GM19452 (cell line): ENCODE measurements at regions not wholly inside any gene's neighbourhood (a gene's known extent, or its start where the extent isn't known, plus 50 kb on each side); places are given as distances from the start of the nearest gene placed in this dataset.

Source experiments
- ATAC-seq: cut with Tn5 transposase; IDR thresholded peaks from one replicate; pipeline ENCODE4 v1.9.1; 2021; ENCODE audit not compliant: unreplicated experiment

- no peak for ATAC-seq
Measured at GRCh38 chr1:199307496-199308264, 668.8 kb downstream of the PTPRC start.

- ATAC-seq: no peak
Measured at GRCh38 chr1:199308349-199308846, 669.6 kb downstream of the PTPRC start.

- no peak for ATAC-seq
Measured at GRCh38 chr1:199310708-199311107, 671.9 kb downstream of the PTPRC start.

GRCh38 chr1:199311478-199312262 lies 672.8 kb downstream of the PTPRC start:
- no peak for ATAC-seq

GRCh38 chr1:199312626-199313025 lies 673.8 kb downstream of the PTPRC start:
- no peak for ATAC-seq

GRCh38 chr1:199313444-199313843 lies 674.6 kb downstream of the PTPRC start:
- ATAC-seq: no peak

GRCh38 chr1:199319341-199319740 lies 680.5 kb downstream of the PTPRC start:
- ATAC-seq: no peak

GRCh38 chr1:199322278-199322677 lies 683.4 kb downstream of the PTPRC start:
- no peak for ATAC-seq

GRCh38 chr1:199333180-199333579 lies 694.3 kb upstream of the NR5A2 start:
- ATAC-seq: no peak

- ATAC-seq: no peak
Measured at GRCh38 chr1:199335496-199335895, 692.0 kb upstream of the NR5A2 start.

GRCh38 chr1:199336745-199337640 lies 690.5 kb upstream of the NR5A2 start:
- no peak for ATAC-seq

- ATAC-seq: no peak
Measured at GRCh38 chr1:199338760-199339159, 688.8 kb upstream of the NR5A2 start.

GRCh38 chr1:199352351-199352750 lies 675.2 kb upstream of the NR5A2 start:
- no peak for ATAC-seq

GRCh38 chr1:199353906-199354305 lies 673.6 kb upstream of the NR5A2 start:
- ATAC-seq: no peak

GRCh38 chr1:199356561-199356960 lies 670.9 kb upstream of the NR5A2 start:
- no peak for ATAC-seq

GRCh38 chr1:199357599-199357998 lies 669.9 kb upstream of the NR5A2 start:
- no peak for ATAC-seq

GRCh38 chr1:199362996-199363395 lies 664.5 kb upstream of the NR5A2 start:
- no peak for ATAC-seq

- no peak for ATAC-seq
Measured at GRCh38 chr1:199373139-199373538, 654.4 kb upstream of the NR5A2 start.

GRCh38 chr1:199377211-199377610 lies 650.3 kb upstream of the NR5A2 start:
- ATAC-seq: no peak

GRCh38 chr1:199383793-199384192 lies 643.7 kb upstream of the NR5A2 start:
- ATAC-seq: no peak

- ATAC-seq: no peak
Measured at GRCh38 chr1:199394856-199395255, 632.7 kb upstream of the NR5A2 start.
